Caco-2 (cell line): ENCODE measurements at regions not wholly inside any gene's neighbourhood (a gene's known extent, or its start where the extent isn't known, plus 50 kb on each side); places are given as distances from the start of the nearest gene placed in this dataset.

Experiments used
- BruUV-seq: library from RNA; stranded (reverse); fragments of 400-500 nt; replicated peaks from 2 replicates; lab custom pipeline; 2021; lab: Mats Ljungman, UMichigan
- CTCF ChIA-PET: fragments of 300-600 bp; sonication (Branson Sonifier 250); formaldehyde crosslinking; loops from one replicate; lab custom pipeline; 2022; ENCODE audit warnings: antibody characterized with exemption; lab: Charles Lee
- POLR2A ChIA-PET: fragments of 300-600 bp; sonication (Branson Sonifier 250); formaldehyde crosslinking; loops from one replicate; lab custom pipeline; 2022; ENCODE audit warnings: antibody characterized with exemption; lab: Charles Lee
- DNase-seq, 2 experiments: peaks; one replicate each; pipeline versions ENCODE4 v3.0.0 to v3.0.0-alpha.2; 2020 to 2022
- H3K27me3 ChIP-seq: replicated peaks from 2 replicates; pipeline ENCODE4 v1.6.0; 2011; ENCODE audit warnings: low read length; ENCODE audit not compliant: control insufficient read depth, insufficient read depth
- H3K36me3 ChIP-seq: 2 replicates; pipeline ENCODE4 v1.5.1; 2011; ENCODE audit warnings: low read length; ENCODE audit not compliant: control insufficient read depth, insufficient read depth
- H3K4me1 ChIP-seq: fragments of 250-450 bp; sonication (Bioruptor Pico); 2 replicates; pipeline ENCODE4 v1.5.1; 2020; ENCODE audit warnings: mild to moderate bottlenecking
- H3K4me3 ChIP-seq: 2 replicates; pipeline ENCODE4 v1.5.1; 2011; ENCODE audit warnings: low read depth, mild to moderate bottlenecking, control low read depth, low read length
- H3K9me3 ChIP-seq: fragments of 250-450 bp; sonication (Bioruptor Pico); 2 replicates; pipeline ENCODE4 v1.5.1; 2020; ENCODE audit warnings: mild to moderate bottlenecking, moderate library complexity
- H3K27ac Mint-ChIP-seq: one replicate; pipeline ENCODE4 v1.8.0; 2022; ENCODE audit warnings: mixed read lengths; ENCODE audit not compliant: unreplicated experiment
- H3K27me3 Mint-ChIP-seq: one replicate; pipeline ENCODE4 v1.8.0; 2022; ENCODE audit warnings: mixed read lengths; ENCODE audit not compliant: insufficient read depth, unreplicated experiment
- H3K36me3 Mint-ChIP-seq: one replicate; pipeline ENCODE4 v1.8.0; 2022; ENCODE audit warnings: mild to moderate bottlenecking, mixed read lengths; ENCODE audit not compliant: insufficient read depth, unreplicated experiment
- H3K4me1 Mint-ChIP-seq: one replicate; pipeline ENCODE4 v1.8.0; 2022; ENCODE audit warnings: low read depth, mixed read lengths; ENCODE audit not compliant: unreplicated experiment
- H3K4me3 Mint-ChIP-seq: one replicate; pipeline ENCODE4 v1.8.0; 2022; ENCODE audit warnings: mild to moderate bottlenecking, moderate library complexity, mixed read lengths; ENCODE audit not compliant: unreplicated experiment
- H3K9me3 Mint-ChIP-seq: one replicate; pipeline ENCODE4 v1.8.0; 2022; ENCODE audit warnings: mixed read lengths; ENCODE audit not compliant: unreplicated experiment
- intact Hi-C: fragments of 100-400 bp; cut with micrococcal nuclease; formaldehyde crosslinking; loops from one replicate; pipeline ENCODE4 v1.10.0; 2022; ENCODE audit not compliant: unreplicated experiment
- TF ChIP-seq, protein P1 (sequence below), 2 experiments: fragments of 200-600 bp in 1 of 2; IDR thresholded peaks; 1 replicate in 1 of 2; 2 replicates in 1 of 2; pipeline versions ENCODE4 v1.5.1 to v1.8.0; 2011 to 2022; ENCODE audit warnings: antibody characterized with exemption in 1 of 2, control low read depth in 1 of 2, inconsistent platforms in 1 of 2, low read depth in 1 of 2, low read length in 1 of 2, mild to moderate bottlenecking in 1 of 2, moderate library complexity in 1 of 2; ENCODE audit not compliant: insufficient read depth in 1 of 2, severe bottlenecking in 1 of 2, unreplicated experiment in 1 of 2

DNA sequence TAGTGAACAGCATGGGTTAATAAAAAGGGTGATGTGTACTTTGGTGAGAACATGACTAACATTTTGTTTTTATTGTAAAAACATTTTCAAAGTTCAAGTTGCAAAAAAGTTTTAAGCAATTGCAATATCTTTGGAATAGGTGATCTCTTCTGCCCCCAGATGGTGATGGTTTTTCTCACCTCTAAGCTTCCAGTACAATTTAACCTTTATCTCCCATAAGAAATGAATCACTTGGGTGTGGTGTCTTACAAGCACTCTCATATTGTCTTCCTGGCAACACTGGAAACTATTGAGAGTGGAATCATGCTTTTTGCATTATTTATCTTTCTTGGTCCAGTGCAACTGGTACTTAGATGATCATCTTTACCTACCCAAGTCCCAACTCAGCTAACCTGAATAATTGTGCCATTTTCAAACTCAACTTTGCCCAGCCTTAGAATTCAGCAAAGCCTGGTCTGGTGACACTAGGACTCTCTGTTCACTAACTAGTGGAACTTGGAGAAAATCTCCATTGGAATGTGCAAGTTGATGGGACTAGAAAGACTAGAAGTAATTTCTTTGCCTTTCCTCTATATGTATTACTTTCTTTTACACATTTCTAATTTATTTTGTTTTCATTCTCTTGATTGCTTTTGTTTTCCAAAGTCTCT is 964.7 kb upstream of the ZEB2 start:
- BruUV-seq: no TSS peak
- H3K4me1 ChIP-seq: no peaks in the 10 kb centered on the region

DNA sequence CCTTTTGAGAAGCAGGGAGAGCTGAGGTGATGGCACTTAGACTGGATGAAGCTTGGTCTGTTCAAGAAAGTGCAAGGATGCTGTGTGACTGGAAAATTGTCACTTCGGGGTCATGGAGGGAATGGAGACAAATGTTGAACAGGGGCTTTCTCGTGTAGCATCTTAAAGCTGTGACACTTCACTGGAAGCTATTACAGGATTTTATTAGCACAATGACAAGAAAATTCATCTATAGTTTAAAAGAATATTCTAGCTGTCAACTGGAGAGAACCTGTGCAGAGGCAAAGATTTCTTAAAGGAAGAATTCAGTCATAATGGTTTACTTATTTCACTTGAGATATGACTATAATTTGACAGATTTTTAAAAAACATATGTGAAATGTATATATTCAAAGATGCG is 963.9 kb upstream of the ZEB2 start:
- CTCF ChIA-PET: no interaction called here
- Mint-ChIP-seq H3K27me3 (peaks cover 3% of the 10 kb centered on the region), H3K9me3 (no peaks in the 10 kb centered on the region), H3K4me1 (no peaks in the 10 kb centered on the region), H3K36me3 (no peaks in the 10 kb centered on the region), H3K4me3 (no peak overlapping the region), H3K27ac (no peak overlapping the region)
- no peaks in the 10 kb centered on the region for H3K4me1 ChIP-seq
- H3K27me3 ChIP-seq: no peaks in the 10 kb centered on the region
- no peak for DNase-seq
- POLR2A ChIA-PET: no interaction called here
- no peaks in the 10 kb centered on the region for H3K9me3 ChIP-seq
- no TSS peak for BruUV-seq
- intact Hi-C loops: no loop called here
- no peaks in the 10 kb centered on the region for H3K36me3 ChIP-seq
- no peak overlapping the region for H3K4me3 ChIP-seq
- TF ChIP-seq, protein P1, sequence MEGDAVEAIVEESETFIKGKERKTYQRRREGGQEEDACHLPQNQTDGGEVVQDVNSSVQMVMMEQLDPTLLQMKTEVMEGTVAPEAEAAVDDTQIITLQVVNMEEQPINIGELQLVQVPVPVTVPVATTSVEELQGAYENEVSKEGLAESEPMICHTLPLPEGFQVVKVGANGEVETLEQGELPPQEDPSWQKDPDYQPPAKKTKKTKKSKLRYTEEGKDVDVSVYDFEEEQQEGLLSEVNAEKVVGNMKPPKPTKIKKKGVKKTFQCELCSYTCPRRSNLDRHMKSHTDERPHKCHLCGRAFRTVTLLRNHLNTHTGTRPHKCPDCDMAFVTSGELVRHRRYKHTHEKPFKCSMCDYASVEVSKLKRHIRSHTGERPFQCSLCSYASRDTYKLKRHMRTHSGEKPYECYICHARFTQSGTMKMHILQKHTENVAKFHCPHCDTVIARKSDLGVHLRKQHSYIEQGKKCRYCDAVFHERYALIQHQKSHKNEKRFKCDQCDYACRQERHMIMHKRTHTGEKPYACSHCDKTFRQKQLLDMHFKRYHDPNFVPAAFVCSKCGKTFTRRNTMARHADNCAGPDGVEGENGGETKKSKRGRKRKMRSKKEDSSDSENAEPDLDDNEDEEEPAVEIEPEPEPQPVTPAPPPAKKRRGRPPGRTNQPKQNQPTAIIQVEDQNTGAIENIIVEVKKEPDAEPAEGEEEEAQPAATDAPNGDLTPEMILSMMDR (IDR thresholded peaks at IDR 0.05; ENCODE audit: insufficient read depth in 1 of 2, low read depth in 1 of 2, low read length in 1 of 2, severe bottlenecking in 1 of 2, unreplicated experiment in 1 of 2): no peak

More for the DNA sequence above, 964.7 kb upstream of the ZEB2 start:
- Histone ChIP-seq H3K4me3 (no peak overlapping the region), H3K36me3 (no peaks in the 10 kb centered on the region), H3K27me3 (no peaks in the 10 kb centered on the region), H3K9me3 (no peaks in the 10 kb centered on the region)
- DNase-seq: no peak
- Mint-ChIP-seq H3K27ac (no peak overlapping the region), H3K36me3 (no peaks in the 10 kb centered on the region), H3K27me3 (peaks cover 3% of the 10 kb centered on the region), H3K4me3 (no peak overlapping the region), H3K4me1 (no peaks in the 10 kb centered on the region), H3K9me3 (no peaks in the 10 kb centered on the region)
- intact Hi-C loops: no loop called here
- ChIA-PET POLR2A (no interaction called here), CTCF (no interaction called here)
- TF ChIP-seq, protein P1 (IDR thresholded peaks at IDR 0.05; ENCODE audit: insufficient read depth in 1 of 2, low read depth in 1 of 2, low read length in 1 of 2, severe bottlenecking in 1 of 2, unreplicated experiment in 1 of 2): peak in 1 of 2 experiments; percentile 9

DNA sequence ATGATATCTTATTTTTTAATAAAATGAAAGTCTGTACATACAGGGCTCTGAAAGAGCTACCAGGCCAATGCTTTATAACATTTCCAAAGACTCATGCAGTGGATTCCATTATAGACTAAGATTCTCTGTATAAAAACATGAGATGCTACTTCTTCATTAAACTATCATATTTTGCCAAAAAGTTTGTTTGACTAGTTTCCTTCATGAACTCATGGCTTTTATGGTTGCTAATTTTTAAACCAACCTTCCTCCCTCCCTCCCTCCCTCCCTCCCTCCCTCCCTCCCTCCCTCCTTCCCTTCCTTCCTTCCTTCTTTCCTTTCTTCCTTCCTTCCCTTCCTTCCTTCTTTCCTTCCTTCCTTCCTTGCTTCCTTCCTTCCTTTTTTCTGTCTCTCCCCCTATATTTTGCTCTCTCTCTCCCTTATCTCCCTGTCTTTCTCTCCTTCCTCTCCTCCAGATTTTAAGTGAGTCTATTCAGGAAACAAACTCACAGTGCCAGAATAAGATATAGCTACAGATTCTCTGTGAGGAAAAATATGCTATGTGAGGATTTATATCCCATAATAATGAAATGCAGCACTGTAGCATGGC is 961.5 kb upstream of the ZEB2 start:
- Histone ChIP-seq H3K4me3 (no peak overlapping the region), H3K9me3 (no peaks in the 10 kb centered on the region), H3K27me3 (no peaks in the 10 kb centered on the region), H3K4me1 (no peaks in the 10 kb centered on the region), H3K36me3 (no peaks in the 10 kb centered on the region)
- intact Hi-C loops: no loop called here
- Mint-ChIP-seq H3K4me3 (no peak overlapping the region), H3K27ac (no peak overlapping the region), H3K36me3 (no peaks in the 10 kb centered on the region), H3K4me1 (no peaks in the 10 kb centered on the region), H3K27me3 (peaks cover 3% of the 10 kb centered on the region), H3K9me3 (no peaks in the 10 kb centered on the region)
- no TSS peak for BruUV-seq
- TF ChIP-seq, protein P1 (IDR thresholded peaks at IDR 0.05; ENCODE audit: insufficient read depth in 1 of 2, low read depth in 1 of 2, low read length in 1 of 2, severe bottlenecking in 1 of 2, unreplicated experiment in 1 of 2): no peak
- ChIA-PET CTCF (no interaction called here), POLR2A (no interaction called here)
- no peak for DNase-seq
